ENCODE measurements at regions not wholly inside any gene's neighbourhood (a gene's known extent, or its start where the extent isn't known, plus 50 kb on each side); places are given as distances from the start of the nearest gene placed in this dataset.

GRCh38 chr6:85261271-85261670 is 188.6 kb upstream of the NT5E start:
- no peaks in the 10 kb centered on the region for H3K79me2 ChIP-seq (ENCODE audit: control insufficient read depth, insufficient read depth, low read length)
- no peak overlapping the region for H4K5ac ChIP-seq (ENCODE audit: low read length)
- no peak overlapping the region for H3K56ac ChIP-seq (ENCODE audit: low read length)
- no peak overlapping the region for H3K4ac ChIP-seq (ENCODE audit: low read depth, low read length)
- H3K4me3 ChIP-seq (ENCODE audit: low read length), result no peak overlapping the region
- no peak overlapping the region for H2AK5ac ChIP-seq (ENCODE audit: low read length)
- no peaks in the 10 kb centered on the region for H3K79me1 ChIP-seq (ENCODE audit: low read length)
- no peaks in the 10 kb centered on the region for H3K36me3 ChIP-seq (ENCODE audit: control insufficient read depth, insufficient read depth, low read length)
- H3K9ac ChIP-seq (ENCODE audit: low read length), result no peak overlapping the region
- no peaks in the 10 kb centered on the region for H3K27me3 ChIP-seq (ENCODE audit: insufficient read depth, low read length, poor library complexity)
- H3K27ac ChIP-seq (ENCODE audit: low read depth, low read length), result no peak overlapping the region
- no peak overlapping the region for H3K18ac ChIP-seq (ENCODE audit: low read length)
- no peak overlapping the region for H2BK15ac ChIP-seq (replicated peaks; ENCODE audit: low read depth)
- H3K4me2 ChIP-seq (ENCODE audit: low read length), result no peak overlapping the region
- no peak overlapping the region for H3K23ac ChIP-seq (ENCODE audit: low read length)
- H2BK5ac ChIP-seq (ENCODE audit: low read length), result no peak overlapping the region
- no peak for DNase-seq
- no CpG with 5 or more reads among the region's 6 CpGs for WGBS (ENCODE audit: extremely low coverage, insufficient coverage, low lambda C conversion rate)
- H4K8ac ChIP-seq (ENCODE audit: low read depth, low read length), result no peak overlapping the region
- no peaks in the 10 kb centered on the region for H3K4me1 ChIP-seq (ENCODE audit: control insufficient read depth, low read depth, low read length)
- no peak overlapping the region for H2BK120ac ChIP-seq (ENCODE audit: low read depth, low read length)

DNA sequence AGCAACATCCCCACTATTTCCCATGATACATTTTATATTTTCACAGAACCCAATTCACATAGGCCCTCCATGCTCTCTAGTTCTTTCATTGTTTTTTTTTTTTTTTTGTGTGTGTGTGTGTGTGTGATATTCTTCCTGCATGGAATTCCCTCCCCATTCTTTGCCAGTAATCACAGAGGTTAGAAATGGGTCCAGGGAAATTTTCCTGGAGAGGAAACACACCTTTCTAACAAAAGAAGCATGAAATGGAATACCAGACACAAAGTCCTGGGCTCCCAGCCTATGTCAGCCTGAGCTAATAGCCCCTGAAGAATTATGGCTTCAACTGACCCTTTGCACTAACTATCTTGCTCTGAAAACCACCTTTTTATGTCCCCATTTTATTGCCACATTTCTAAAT is 194.2 kb upstream of the NT5E start:
- Histone ChIP-seq H3K79me1 (ENCODE audit: low read length) (no peaks in the 10 kb centered on the region), H3K9ac (ENCODE audit: low read length) (no peak overlapping the region), H4K8ac (ENCODE audit: low read depth, low read length) (no peak overlapping the region), H3K4ac (ENCODE audit: low read depth, low read length) (no peak overlapping the region), H3K18ac (ENCODE audit: low read length) (no peak overlapping the region), H3K56ac (ENCODE audit: low read length) (no peak overlapping the region), H3K79me2 (ENCODE audit: control insufficient read depth, insufficient read depth, low read length) (no peaks in the 10 kb centered on the region), H3K4me1 (ENCODE audit: control insufficient read depth, low read depth, low read length) (peaks cover 2% of the 10 kb centered on the region), H3K27ac (ENCODE audit: low read depth, low read length) (no peak overlapping the region), H2BK5ac (ENCODE audit: low read length) (no peak overlapping the region), H3K23ac (ENCODE audit: low read length) (no peak overlapping the region), H3K4me2 (ENCODE audit: low read length) (no peak overlapping the region), H2BK120ac (ENCODE audit: low read depth, low read length) (no peak overlapping the region), H2BK15ac (replicated peaks; ENCODE audit: low read depth) (no peak overlapping the region), H4K5ac (ENCODE audit: low read length) (no peak overlapping the region), H3K36me3 (ENCODE audit: control insufficient read depth, insufficient read depth, low read length) (no peaks in the 10 kb centered on the region), H3K4me3 (ENCODE audit: low read length) (no peak overlapping the region), H3K27me3 (ENCODE audit: insufficient read depth, low read length, poor library complexity) (no peaks in the 10 kb centered on the region), H2AK5ac (ENCODE audit: low read length) (no peak overlapping the region)
- DNase-seq, result no peak

- H3K4ac ChIP-seq (ENCODE audit: low read depth, low read length), result no peak overlapping the region
- no peak overlapping the region for H3K4me2 ChIP-seq (ENCODE audit: low read length)
- no peak overlapping the region for H3K4me3 ChIP-seq (ENCODE audit: low read length)
- no peaks in the 10 kb centered on the region for H3K27me3 ChIP-seq (ENCODE audit: insufficient read depth, low read length, poor library complexity)
- H3K4me1 ChIP-seq (ENCODE audit: control insufficient read depth, low read depth, low read length), result peaks cover 2% of the 10 kb centered on the region
- H2BK120ac ChIP-seq (ENCODE audit: low read depth, low read length), result no peak overlapping the region
- no peaks in the 10 kb centered on the region for H3K36me3 ChIP-seq (ENCODE audit: control insufficient read depth, insufficient read depth, low read length)
- no peak overlapping the region for H3K56ac ChIP-seq (ENCODE audit: low read length)
- no peak overlapping the region for H2AK5ac ChIP-seq (ENCODE audit: low read length)
- DNase-seq, result no peak
- H3K27ac ChIP-seq (ENCODE audit: low read depth, low read length), result no peak overlapping the region
- no peak overlapping the region for H3K23ac ChIP-seq (ENCODE audit: low read length)
- no peak overlapping the region for H2BK5ac ChIP-seq (ENCODE audit: low read length)
- no peak overlapping the region for H4K5ac ChIP-seq (ENCODE audit: low read length)
- H4K8ac ChIP-seq (ENCODE audit: low read depth, low read length), result no peak overlapping the region
- no CpG with 5 or more reads among the region's 2 CpGs for WGBS (ENCODE audit: extremely low coverage, insufficient coverage, low lambda C conversion rate)
- H3K18ac ChIP-seq (ENCODE audit: low read length), result no peak overlapping the region
- H3K9ac ChIP-seq (ENCODE audit: low read length), result no peak overlapping the region
- no peaks in the 10 kb centered on the region for H3K79me2 ChIP-seq (ENCODE audit: control insufficient read depth, insufficient read depth, low read length)
- H3K79me1 ChIP-seq (ENCODE audit: low read length), result no peaks in the 10 kb centered on the region
- no peak overlapping the region for H2BK15ac ChIP-seq (replicated peaks; ENCODE audit: low read depth)
Observed at GRCh38 chr6:85252552-85252951, 197.3 kb upstream of the NT5E start.

DNA sequence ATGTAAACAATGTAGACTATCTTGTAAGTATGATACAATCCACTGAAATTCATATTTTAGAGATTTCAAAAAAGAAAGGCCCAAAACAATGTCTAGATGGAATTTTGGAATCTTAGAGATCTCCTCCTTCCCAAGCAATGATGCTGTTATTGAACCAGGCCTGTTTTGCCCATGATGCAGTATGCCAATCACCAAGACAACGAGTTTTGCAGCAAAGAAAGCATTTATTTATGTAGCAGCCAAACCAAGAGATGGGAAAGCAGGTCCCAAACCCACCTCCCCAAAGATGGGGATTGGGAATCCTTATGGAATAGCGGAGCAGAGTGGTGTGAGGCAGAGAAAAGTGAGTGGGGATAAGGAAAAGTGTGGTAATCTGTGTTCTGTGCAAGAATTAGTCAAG is 197.8 kb upstream of the NT5E start:
- Histone ChIP-seq H2BK120ac (ENCODE audit: low read depth, low read length) (no peak overlapping the region), H4K8ac (ENCODE audit: low read depth, low read length) (no peak overlapping the region), H3K18ac (ENCODE audit: low read length) (no peak overlapping the region), H3K4me3 (ENCODE audit: low read length) (no peak overlapping the region), H3K27me3 (ENCODE audit: insufficient read depth, low read length, poor library complexity) (no peaks in the 10 kb centered on the region), H3K23ac (ENCODE audit: low read length) (no peak overlapping the region), H3K36me3 (ENCODE audit: control insufficient read depth, insufficient read depth, low read length) (no peaks in the 10 kb centered on the region), H3K9ac (ENCODE audit: low read length) (no peak overlapping the region), H3K4ac (ENCODE audit: low read depth, low read length) (no peak overlapping the region), H4K5ac (ENCODE audit: low read length) (no peak overlapping the region), H3K4me2 (ENCODE audit: low read length) (no peak overlapping the region), H3K56ac (ENCODE audit: low read length) (no peak overlapping the region), H2BK15ac (replicated peaks; ENCODE audit: low read depth) (no peak overlapping the region), H2BK5ac (ENCODE audit: low read length) (no peak overlapping the region), H2AK5ac (ENCODE audit: low read length) (no peak overlapping the region), H3K79me2 (ENCODE audit: control insufficient read depth, insufficient read depth, low read length) (no peaks in the 10 kb centered on the region), H3K4me1 (ENCODE audit: control insufficient read depth, low read depth, low read length) (peaks cover 2% of the 10 kb centered on the region), H3K79me1 (ENCODE audit: low read length) (no peaks in the 10 kb centered on the region), H3K27ac (ENCODE audit: low read depth, low read length) (no peak overlapping the region)
- no peak for DNase-seq
- no CpG with 5 or more reads among the region's 2 CpGs for WGBS (ENCODE audit: extremely low coverage, insufficient coverage, low lambda C conversion rate)

DNA sequence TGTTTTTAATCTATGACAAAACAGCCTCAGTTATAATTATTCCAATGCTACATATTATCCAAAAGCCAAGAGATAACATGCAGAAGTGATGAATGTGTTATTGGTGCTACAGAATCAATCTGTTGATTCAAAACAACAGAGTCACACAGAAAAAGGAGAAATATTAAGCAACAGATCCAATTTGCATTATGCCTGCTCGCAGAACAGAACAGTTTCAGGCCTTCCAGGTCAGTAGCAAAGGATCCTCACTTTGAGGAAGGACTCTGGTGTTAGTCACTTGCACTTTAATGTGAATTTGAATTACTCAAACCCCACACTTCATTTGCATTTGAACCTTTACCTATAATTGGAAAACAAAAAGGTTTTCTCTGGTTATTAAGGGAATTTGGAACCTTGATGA is 198.6 kb upstream of the NT5E start:
- no CpG with 5 or more reads among the region's 1 CpG for WGBS (ENCODE audit: extremely low coverage, insufficient coverage, low lambda C conversion rate)
- Histone ChIP-seq H3K27ac (ENCODE audit: low read depth, low read length) (no peak overlapping the region), H3K4me2 (ENCODE audit: low read length) (no peak overlapping the region)

DNA sequence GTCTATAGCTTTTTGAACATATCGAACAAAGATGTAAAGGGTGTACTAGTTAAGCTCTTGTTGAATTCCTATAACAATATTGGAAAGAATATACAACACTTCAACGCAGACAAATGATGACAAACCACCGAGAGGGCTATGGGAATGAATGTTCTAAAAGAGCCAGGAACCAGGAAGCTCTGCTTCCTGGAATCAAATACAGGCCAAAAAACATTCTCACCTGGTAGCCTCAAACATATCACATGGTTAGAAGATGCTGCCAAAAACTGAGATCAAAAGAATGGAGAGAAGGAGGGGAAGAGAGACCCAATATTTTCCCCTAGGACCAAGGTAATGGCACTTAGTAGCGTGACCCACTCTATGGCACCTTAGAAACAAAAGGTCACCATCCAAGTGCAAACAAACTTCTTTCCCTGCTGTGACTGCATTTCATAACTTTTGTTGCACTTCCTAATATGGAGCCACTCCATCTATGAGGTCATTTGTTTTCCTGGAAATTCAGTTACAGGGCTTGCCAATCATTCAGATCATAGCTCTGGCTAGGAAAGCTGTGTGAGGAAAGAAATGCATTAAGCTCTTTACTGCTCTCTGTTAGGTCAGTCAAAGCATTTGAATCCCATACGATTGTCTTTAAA is 199.2 kb upstream of the NT5E start:
- Histone ChIP-seq H3K4ac (ENCODE audit: low read depth, low read length) (no peak overlapping the region), H4K5ac (ENCODE audit: low read length) (no peak overlapping the region), H3K4me3 (ENCODE audit: low read length) (no peak overlapping the region), H3K56ac (ENCODE audit: low read length) (no peak overlapping the region), H2BK120ac (ENCODE audit: low read depth, low read length) (no peak overlapping the region), H3K36me3 (ENCODE audit: control insufficient read depth, insufficient read depth, low read length) (no peaks in the 10 kb centered on the region), H3K79me2 (ENCODE audit: control insufficient read depth, insufficient read depth, low read length) (no peaks in the 10 kb centered on the region), H2AK5ac (ENCODE audit: low read length) (no peak overlapping the region), H3K4me1 (ENCODE audit: control insufficient read depth, low read depth, low read length) (peaks cover 2% of the 10 kb centered on the region), H3K18ac (ENCODE audit: low read length) (no peak overlapping the region), H3K23ac (ENCODE audit: low read length) (no peak overlapping the region), H3K9ac (ENCODE audit: low read length) (no peak overlapping the region), H3K4me2 (ENCODE audit: low read length) (no peak overlapping the region), H2BK15ac (replicated peaks; ENCODE audit: low read depth) (no peak overlapping the region), H3K79me1 (ENCODE audit: low read length) (no peaks in the 10 kb centered on the region), H2BK5ac (ENCODE audit: low read length) (no peak overlapping the region), H3K27ac (ENCODE audit: low read depth, low read length) (no peak overlapping the region), H4K8ac (ENCODE audit: low read depth, low read length) (no peak overlapping the region), H3K27me3 (ENCODE audit: insufficient read depth, low read length, poor library complexity) (no peaks in the 10 kb centered on the region)
- no peak for DNase-seq
- no CpG with 5 or more reads among the region's 5 CpGs for WGBS (ENCODE audit: extremely low coverage, insufficient coverage, low lambda C conversion rate)

More for the DNA sequence above, 198.6 kb upstream of the NT5E start:
- Histone ChIP-seq H3K56ac (ENCODE audit: low read length) (no peak overlapping the region), H3K36me3 (ENCODE audit: control insufficient read depth, insufficient read depth, low read length) (no peaks in the 10 kb centered on the region), H3K4ac (ENCODE audit: low read depth, low read length) (no peak overlapping the region), H4K8ac (ENCODE audit: low read depth, low read length) (no peak overlapping the region), H3K4me3 (ENCODE audit: low read length) (no peak overlapping the region), H2AK5ac (ENCODE audit: low read length) (no peak overlapping the region), H3K23ac (ENCODE audit: low read length) (no peak overlapping the region), H3K4me1 (ENCODE audit: control insufficient read depth, low read depth, low read length) (peaks cover 2% of the 10 kb centered on the region), H4K5ac (ENCODE audit: low read length) (no peak overlapping the region), H3K79me2 (ENCODE audit: control insufficient read depth, insufficient read depth, low read length) (no peaks in the 10 kb centered on the region), H2BK5ac (ENCODE audit: low read length) (no peak overlapping the region), H3K79me1 (ENCODE audit: low read length) (no peaks in the 10 kb centered on the region), H3K18ac (ENCODE audit: low read length) (no peak overlapping the region), H3K9ac (ENCODE audit: low read length) (no peak overlapping the region), H3K27me3 (ENCODE audit: insufficient read depth, low read length, poor library complexity) (no peaks in the 10 kb centered on the region), H2BK120ac (ENCODE audit: low read depth, low read length) (no peak overlapping the region), H2BK15ac (replicated peaks; ENCODE audit: low read depth) (no peak overlapping the region)
- no peak for DNase-seq
